ENCODE measurements at regions not wholly inside any gene's neighbourhood (a gene's known extent, or its start where the extent isn't known, plus 50 kb on each side); places are given as distances from the start of the nearest gene placed in this dataset.
"Not testable (repeated sequence)": the region's sequence is repeated elsewhere in the genome, so short reads cannot be mapped to it uniquely, and the experiment has no call there.

DNA sequence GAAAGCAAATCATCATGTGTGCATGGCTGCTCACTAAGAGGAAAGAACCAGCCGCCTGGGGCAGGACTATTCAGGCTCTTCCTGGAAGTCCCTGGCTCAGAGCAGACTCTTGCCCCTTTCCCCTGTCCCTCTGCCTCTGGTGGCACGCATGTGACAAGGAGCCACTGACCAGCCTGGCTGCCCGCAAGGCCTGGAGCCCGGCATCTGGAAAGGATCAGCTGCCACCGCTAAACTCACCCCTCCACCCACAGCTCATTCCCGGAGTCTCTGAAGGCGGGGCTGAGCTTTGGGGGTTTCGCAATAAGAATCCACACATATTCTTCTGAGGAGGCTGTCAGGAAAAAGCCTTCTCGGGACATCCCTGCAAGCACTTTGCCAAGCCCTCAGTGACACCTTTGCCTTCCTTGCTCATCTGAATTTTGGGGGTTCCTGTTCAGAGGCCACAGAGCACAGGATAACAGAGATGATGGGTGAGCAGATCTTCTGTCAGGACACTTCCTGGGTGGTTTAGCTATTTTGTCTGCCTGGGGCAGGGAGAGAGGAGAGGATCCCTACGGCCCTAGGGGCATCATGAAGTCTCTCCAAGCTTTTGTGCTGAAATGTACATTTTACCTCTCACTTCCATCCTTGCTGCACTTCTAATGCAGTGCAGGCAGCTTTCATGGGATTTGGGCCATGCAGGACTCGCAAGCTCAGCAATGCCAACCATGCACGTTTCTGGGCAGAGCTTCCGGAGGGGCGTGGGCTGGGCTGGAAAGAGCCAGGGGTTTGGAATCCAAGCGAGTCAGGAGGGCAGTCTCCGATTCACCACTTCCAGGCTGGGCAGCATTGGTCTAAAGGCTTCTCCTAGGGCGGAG lies 124.8 kb upstream of the MAP1LC3B2 start:
- peak; percentile 14 for DNase-seq

- no peak for DNase-seq
Observed at GRCh38 chr12:116435984-116436383, 123.2 kb upstream of the MAP1LC3B2 start.

DNA sequence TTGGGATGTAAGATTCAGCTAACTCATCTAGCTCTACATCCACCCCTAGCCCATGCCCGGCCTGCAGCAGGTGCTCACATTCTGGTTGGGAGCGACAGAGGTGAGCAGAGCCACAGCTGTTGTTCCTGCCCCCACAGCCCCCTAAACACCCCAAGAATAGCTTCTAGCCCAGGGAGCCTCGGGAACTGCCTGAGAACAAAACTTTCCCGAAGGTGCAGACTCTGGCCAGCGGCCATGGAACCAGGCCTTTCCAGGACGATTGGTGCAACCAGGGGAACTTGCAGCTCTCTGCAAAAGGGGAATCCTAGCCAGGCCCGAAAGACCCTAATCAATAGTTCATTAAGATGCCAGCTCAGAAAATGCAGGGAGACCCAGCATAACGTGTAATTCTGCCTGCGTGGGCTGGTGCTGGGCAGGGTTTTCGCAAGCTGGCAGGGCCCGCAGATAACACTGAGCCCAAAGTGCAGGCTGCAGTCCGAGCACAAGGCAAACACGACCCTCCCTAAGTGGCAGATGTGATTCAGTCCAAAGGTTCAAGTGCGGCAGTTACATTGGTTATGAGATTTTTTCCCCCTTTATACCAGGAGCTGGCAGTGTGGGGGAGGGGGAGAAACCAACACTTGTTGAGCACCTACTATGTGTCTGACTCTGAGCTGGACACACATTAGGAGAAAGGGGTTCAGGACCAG lies 122.5 kb upstream of the MAP1LC3B2 start:
- no peak for DNase-seq

DNA sequence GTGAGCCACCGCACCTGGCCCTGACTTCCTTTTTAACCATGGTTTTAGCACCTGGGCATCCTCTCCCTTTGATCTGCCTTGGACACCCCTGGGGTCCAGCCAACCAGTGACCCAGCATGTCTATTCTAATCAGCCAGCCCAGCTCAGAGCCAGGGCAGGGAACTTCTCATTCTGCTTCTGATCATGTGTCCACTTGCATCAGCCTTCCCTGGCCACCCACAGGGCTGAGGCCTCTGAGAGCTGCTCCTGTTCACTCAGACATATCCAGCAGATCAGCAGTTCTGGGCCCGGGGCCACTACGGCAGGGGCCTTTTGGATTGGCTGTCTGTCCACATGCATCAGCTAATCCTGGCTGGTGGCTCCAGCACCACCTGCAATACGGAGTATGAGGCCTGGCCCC lies 117.9 kb upstream of the MAP1LC3B2 start:
- DNase-seq = no peak

- DNase-seq = no peak
Observed at GRCh38 chr12:116442304-116442703, 116.9 kb upstream of the MAP1LC3B2 start.

DNA sequence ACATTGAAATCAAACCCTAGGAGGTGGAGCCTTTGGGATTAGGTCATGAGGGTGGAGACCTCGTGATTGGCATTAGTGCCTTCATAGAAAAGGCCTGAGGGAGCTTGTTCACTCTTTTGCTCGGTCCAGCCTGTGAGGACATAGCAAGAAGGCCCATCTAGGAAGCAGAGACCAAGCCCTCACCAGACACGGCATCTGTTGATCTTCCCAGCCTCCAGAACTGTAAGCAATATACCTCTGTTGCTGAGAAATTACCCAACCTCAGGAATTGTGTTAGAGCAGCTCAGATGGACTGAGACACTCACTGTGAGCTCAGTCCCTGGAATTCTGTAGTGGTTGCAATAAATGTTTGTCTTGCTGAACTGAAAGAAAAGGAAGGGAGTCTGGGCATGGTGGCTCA lies 116.2 kb upstream of the MAP1LC3B2 start:
- no peak for DNase-seq

DNA sequence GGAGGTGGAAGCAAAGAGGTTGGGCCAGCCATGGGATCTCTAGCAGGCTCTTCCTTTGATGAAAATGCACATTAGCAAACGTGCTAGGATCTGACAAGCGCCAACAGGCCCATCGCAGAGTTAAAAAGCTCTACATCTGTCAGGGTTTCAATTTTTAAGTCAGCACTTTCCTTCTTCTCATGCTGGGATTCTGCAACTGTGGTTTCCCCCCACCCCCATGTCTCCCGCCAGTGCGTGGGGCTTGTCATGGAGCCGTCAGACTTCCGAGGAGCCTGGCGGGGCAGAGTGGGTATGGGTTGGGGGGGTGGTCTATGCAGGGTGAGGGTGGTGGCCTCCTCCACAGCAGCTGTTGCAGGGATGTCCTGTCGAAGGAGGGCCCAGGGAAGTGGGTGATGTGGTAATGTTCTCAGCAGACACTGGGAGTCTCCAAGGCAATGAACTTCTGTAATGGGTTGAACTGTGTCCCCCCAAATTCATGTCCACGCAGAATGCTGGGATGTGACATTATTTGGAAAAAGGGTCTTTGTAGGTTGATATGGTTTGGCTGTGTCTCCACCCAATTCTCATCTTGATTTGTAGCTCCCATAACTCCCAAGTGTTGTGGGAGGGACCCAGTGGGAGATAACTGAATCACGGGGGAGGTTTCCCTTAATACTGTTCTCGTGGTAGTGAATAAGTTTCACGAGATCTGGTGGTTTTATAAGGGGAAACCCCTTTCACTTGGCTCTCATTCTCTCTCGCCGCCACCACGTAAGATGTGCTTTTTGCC lies 115.2 kb upstream of the MAP1LC3B2 start:
- DNase-seq = no peak

DNA sequence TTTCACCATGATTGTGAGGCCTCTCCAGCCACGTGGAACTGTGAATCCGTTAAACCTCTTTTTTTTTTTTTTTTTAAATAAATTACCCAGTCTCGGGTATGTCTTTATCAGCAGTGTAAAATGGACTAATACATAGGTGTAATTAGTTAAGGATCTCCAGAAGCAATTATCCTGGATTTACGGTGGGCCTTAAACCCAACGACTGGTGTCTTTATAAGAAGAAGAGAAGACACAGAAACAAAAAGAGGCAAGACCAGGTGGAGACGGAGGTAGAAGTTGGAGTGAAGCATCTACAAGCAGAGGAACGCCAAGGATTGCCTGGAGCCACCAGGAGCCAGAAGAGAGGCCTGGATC lies 114.6 kb upstream of the MAP1LC3B2 start:
- DNase-seq = no peak

DNA sequence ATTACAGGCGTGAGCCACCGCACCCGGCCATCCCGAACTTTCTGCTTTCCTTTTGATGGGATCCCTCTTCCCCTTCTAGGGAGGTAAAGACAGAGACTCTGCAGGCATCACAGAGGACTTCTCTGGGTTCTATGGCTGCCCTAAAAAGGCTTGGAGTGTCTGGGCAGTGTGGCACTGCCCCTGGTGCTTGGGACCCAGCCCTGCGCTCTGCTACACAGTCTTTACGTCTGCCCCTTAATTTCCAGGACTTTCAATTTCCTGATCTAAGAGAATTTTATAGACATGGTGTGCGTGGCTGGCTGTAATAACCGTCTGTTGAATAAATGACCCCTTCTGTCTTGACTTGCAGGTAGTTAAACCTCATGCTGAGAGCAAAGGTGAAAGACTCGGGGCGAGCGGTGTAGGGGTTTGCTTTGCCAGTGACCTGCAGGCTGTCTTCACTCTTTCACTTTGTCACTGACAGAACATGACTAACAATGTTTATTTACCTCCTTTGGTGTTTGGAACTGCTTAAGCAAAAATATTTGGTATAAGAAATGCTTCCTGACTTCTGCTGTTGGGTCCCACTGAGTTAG lies 110.9 kb upstream of the MAP1LC3B2 start:
- no peak for DNase-seq

DNA sequence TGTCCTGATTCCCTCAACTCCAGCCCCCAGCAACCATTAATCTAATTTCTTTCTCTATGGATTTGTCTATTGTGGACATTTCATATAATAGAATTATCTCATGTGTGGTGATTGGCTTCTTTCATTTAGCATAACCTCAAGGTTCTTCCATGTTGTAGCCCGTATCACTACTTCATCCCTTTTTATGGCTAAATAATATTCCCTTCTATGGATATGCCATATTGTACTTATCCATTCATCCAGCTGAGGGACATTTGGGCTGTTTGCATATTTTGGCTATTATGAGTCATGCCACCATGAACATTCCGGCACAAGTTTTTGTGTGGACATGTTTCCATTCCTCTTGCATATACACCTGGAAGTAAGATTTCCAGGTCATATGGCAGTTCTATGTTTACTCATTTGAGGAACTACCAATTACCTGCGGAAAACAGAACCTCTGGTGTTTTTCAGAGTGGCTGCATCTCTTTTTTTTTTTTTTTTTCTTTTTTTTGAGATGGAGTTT lies 108.7 kb upstream of the MAP1LC3B2 start:
- no peak for DNase-seq

DNA sequence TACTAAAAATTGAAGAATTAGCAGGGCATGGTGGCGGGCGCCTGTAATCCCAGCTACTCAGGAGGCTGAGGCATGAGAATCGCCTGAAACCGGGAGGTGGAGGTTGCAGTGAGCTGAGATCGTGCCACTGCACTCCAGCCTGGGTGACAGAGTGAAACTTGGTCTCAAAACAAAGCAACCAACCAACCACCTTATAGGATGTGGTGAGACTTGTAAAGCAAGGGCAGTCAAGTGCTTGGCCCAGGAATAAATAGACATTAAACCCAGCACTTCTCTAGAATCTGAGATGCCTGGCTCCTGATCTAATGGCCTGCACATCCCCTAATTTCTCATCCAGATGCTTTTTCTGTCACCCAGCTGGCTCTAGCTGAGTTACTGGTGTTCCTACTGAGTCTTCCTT lies 106.2 kb upstream of the MAP1LC3B2 start:
- DNase-seq = not testable (repeated sequence)

DNA sequence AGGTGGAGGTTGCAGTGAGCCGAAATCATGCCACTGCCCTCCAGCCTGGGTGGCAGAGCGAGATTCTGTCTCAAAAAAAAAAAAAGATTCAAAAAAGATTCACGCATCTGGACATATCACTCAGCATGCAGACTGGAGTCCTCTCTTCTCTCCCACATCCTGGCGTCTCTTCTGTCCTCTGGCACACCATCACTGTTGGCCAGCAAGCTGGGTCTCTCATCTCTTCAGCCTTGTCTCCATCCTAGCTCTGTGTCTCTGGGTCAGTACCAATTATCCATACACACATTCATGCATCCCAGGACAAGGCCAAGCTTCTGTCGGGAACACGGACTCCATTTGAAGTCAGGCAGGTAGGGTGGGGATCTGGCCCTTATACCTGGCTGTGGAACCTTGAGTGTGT lies 105.5 kb upstream of the MAP1LC3B2 start:
- DNase-seq = no peak

DNA sequence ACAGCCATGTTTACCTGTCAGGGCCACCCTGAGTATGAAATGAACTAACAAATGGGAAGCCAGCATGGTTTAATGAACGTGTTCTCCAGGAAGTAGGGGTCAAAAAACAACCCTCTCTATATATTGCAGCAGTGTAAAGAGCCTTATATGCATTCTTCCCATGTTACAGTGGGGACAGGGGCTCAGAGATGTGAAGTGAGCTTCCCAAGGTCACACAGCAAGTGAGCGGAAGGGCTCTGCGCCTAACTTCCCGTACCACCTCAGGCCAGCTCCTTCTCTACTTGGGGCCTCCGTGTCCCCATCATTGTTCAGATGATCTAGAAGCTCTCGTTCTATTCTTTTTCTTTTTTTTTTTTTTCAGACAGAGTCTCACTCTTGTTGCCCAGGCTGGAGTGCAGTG lies 105.1 kb upstream of the MAP1LC3B2 start:
- DNase-seq = no peak

DNA sequence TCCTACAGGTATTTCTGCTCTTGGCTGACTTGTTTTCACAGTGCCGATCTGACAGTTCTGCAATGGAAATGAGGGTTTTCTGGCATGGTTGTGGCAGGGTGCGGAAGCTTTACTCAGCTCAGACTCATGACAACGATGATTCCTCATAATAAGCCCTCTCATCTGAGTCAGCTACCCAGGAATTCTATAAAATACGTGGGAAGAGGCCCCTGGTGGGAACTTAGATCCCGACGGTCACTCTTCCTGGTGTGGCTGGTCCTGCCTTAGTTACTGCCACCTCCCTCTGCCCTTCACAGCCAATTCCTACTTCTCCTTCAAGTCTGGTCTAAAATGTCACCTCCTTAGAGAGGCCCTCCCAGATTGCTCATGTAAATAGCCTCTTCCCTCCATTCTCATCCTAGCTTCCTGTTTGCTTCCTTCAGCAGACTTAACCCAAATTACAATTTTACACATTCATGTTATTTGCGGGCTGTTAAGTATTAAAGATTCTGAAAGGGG lies 104.2 kb upstream of the MAP1LC3B2 start:
- DNase-seq = no peak

DNA sequence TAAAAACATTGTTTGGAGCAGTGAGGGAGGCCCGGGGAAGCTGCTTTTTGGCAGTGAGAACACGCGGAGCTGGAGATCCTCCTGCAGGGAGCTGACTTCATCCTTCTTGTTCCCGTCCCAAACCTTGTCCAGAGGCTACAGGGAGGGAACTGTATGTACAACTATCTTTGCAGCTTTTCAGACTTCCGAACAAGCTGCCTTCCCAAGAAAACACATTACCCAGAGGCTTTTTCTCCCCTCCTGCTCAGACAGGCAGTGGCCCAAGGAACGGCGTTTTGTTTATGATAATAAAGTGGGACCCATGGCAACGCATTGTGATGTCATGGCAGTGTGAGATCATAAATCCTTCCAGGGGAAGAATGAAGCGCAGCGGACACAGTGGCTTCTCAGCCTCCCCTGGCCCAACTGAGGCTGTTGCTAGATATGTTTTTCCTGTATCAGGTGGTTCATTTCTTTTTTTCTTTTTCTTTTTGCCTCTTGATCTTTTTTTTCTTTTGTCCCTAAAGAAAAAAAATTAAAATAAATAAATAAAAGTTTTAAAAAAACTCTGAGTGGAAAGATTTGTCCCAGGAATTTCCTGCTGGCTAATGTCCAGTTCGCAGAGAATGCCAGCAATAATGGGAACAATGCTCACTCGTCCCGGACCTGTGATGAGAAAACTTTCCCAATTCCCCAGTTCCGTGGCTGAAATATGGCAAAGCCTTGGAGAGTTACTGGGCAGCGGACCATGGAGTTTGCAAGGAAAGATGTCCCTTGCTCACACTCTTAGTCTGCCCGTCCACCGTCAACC lies 103.4 kb upstream of the MAP1LC3B2 start:
- DNase-seq = no peak

GRCh38 chr12:116456330-116457082 lies 102.7 kb upstream of the MAP1LC3B2 start:
- no peak for DNase-seq

GRCh38 chr12:116458492-116458891 lies 100.7 kb upstream of the MAP1LC3B2 start:
- DNase-seq = no peak

GRCh38 chr12:116459011-116459875 lies 99.9 kb upstream of the MAP1LC3B2 start:
- DNase-seq = no peak

DNA sequence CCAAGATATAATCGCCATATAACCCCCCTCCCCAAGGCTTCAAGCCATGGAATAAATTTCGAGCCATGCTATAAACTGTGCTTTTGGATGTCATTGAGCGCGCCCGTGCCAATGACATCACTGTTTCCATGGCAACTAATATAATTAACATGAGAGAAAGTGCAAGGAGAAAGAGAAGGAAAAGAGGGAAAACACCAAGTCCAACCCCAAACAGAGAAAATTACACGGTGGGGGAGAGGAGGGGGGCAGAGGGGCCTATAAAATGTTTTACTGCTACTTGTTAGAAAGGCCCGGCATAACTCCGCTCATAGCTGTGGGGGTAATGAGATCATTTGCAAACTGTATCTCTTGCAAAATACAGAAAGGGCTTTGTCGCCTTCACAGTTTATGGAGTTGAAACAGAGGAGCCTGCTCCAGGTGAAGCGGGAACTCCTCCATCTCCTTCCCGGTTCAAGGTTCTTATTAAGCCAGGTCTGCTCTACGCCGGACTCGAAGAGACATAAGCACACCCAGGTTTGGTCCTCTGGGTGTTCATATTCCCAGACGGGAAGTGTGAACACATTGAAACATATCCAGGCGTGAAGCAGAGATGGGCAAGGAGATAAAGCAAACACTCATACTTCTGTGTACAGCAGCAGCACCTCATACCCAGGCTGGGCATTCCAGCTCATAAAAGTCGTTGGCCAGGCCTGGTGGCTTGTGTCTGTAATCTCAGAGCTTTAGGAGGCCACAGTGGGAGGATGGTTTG lies 99.1 kb upstream of the MAP1LC3B2 start:
- no peak for DNase-seq

GRCh38 chr12:116461060-116461459 lies 98.1 kb upstream of the MAP1LC3B2 start:
- DNase-seq = no peak

All from DMS79 treated with DMSO at 0.1 percent for 48 hours (cell line).